Tibial artery (tissue), 4 donors: ENCODE measurements at regions not wholly inside any gene's neighbourhood (a gene's known extent, or its start where the extent isn't known, plus 50 kb on each side); places are given as distances from the start of the nearest gene placed in this dataset.

Experiments used
- DNase-seq, 2 donors: peaks; one replicate each; pipeline ENCODE4 v3.0.0-alpha.2; 2019
- H3K27ac ChIP-seq, 2 donors: fragments of 200-600 bp; sonication (generic) in 1 of 2; 1 replicate in 1 of 2; 2 replicates in 1 of 2; pipeline ENCODE4 v1.5.1; 2018 to 2019; ENCODE audit warnings: mild to moderate bottlenecking in 1 of 2
- H3K27me3 ChIP-seq, 2 donors: fragments of 200-600 bp; sonication (generic) in 1 of 2; one replicate each; pipeline versions ENCODE4 v1.5.1 to v1.6.0; 2016 to 2019
- H3K36me3 ChIP-seq, 3 donors: fragments of 200-600 bp; sonication (generic) in 2 of 3; one replicate each; pipeline ENCODE4 v1.5.1; 2016 to 2019; ENCODE audit warnings: mild to moderate bottlenecking in 2 of 3
- H3K4me1 ChIP-seq, 4 donors: fragments of 200-600 bp; sonication (generic) in 2 of 4; 1 replicate in 3 of 4; 2 replicates in 1 of 4; pipeline ENCODE4 v1.5.1; 2016 to 2019
- H3K4me3 ChIP-seq, 2 donors: fragments of 200-600 bp; sonication (generic) in 1 of 2; 1 replicate in 1 of 2; 2 replicates in 1 of 2; pipeline ENCODE4 v1.5.1; 2018 to 2019; ENCODE audit warnings: mild to moderate bottlenecking in 2 of 2
- H3K9me3 ChIP-seq, 3 donors: fragments of 200-600 bp; sonication (generic) in 1 of 3; one replicate each; pipeline ENCODE4 v1.5.1; 2016 to 2019
- intact Hi-C: fragments of 100-400 bp; cut with DNase I; formaldehyde crosslinking; loops from one replicate; pipeline ENCODE4 v1.15.0; 2023; ENCODE audit warnings: low total_unique reads
- TF ChIP-seq, protein P1 (sequence below), 2 experiments: fragments of 200-600 bp in 1 of 2; fragments of 450-650 bp in 1 of 2; IDR thresholded peaks; one replicate each; pipeline ENCODE4 v1.5.1; 2017 to 2019; ENCODE audit warnings: antibody characterized with exemption in 2 of 2, mild to moderate bottlenecking in 1 of 2, moderate library complexity in 1 of 2

DNA sequence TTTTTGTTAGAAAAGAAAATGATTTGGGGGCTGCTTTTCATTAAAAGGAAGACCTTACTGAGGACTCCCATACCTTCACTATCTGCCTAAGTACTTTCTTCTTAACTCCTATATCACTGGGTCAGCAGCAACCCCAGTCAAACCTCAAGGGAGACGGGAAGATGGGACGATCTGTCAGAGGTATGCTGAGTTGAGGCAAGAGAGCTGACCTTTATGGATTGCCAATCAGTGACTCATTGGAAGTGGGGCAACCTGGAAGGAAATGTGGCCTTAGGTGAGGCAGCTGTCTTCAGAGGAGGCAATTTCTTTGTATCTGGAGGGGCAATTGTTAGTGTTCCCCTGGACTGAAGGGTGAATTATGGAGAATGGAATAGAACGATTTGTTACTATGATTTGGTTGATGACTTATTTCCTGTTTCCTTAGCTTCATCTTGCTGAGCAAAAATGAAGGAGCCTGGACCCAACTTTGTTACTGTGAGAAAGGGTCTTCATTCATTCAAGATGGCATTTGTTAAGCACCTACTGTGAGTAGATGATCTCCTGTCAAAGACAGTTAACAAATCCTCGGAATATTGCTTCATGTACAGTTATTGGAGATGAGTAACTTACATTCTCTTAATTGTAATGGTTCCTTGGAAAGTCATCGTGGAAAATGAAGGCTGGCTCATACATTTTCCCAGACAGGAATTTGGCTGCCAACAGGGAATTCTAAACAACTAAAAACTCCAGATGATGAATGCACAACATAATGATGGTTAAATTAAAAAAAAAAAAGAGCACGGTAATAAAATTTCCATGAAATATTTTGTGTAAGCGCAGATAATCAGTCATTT lies 134.7 kb upstream of the KCNJ15 start:
- intact Hi-C loops, result no loop called here
- DNase-seq, result no peak
- no peaks in the 10 kb centered on the region for H3K9me3 ChIP-seq
- no peaks in the 10 kb centered on the region for H3K36me3 ChIP-seq
- H3K4me3 ChIP-seq, result no peak overlapping the region
- TF ChIP-seq, protein P1, sequence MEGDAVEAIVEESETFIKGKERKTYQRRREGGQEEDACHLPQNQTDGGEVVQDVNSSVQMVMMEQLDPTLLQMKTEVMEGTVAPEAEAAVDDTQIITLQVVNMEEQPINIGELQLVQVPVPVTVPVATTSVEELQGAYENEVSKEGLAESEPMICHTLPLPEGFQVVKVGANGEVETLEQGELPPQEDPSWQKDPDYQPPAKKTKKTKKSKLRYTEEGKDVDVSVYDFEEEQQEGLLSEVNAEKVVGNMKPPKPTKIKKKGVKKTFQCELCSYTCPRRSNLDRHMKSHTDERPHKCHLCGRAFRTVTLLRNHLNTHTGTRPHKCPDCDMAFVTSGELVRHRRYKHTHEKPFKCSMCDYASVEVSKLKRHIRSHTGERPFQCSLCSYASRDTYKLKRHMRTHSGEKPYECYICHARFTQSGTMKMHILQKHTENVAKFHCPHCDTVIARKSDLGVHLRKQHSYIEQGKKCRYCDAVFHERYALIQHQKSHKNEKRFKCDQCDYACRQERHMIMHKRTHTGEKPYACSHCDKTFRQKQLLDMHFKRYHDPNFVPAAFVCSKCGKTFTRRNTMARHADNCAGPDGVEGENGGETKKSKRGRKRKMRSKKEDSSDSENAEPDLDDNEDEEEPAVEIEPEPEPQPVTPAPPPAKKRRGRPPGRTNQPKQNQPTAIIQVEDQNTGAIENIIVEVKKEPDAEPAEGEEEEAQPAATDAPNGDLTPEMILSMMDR (IDR thresholded peaks at IDR 0.05), result no peak
- no peak overlapping the region for H3K27ac ChIP-seq
- H3K27me3 ChIP-seq, result peaks cover 0 to 2% of the 10 kb centered on the region in 2 donors
- H3K4me1 ChIP-seq, result no peaks in the 10 kb centered on the region

DNA sequence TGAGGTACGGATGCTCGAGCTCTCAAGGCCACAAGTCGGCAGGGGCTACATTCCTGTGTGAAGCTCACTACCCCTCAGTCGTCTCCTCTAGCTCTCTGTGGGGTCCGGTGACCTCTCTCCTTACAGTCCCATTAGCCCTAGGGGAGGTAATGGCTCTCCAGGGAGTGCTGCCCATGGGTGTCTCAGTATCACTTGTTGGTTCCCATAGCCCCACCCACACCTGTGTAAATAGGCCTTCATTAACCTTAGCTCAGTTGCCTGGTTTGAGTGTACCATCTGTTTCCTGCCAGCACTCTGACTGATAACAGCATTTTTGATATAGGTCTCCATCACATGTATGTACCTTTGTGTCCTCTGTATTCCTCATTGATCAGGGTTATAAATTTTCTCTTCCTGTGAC lies 133.2 kb upstream of the KCNJ15 start:
- TF ChIP-seq, protein P1 (IDR thresholded peaks at IDR 0.05), result no peak
- H3K27ac ChIP-seq, result no peak overlapping the region
- no peaks in the 10 kb centered on the region for H3K4me1 ChIP-seq
- no peak overlapping the region for H3K4me3 ChIP-seq
- intact Hi-C loops, result no loop called here
- no peaks in the 10 kb centered on the region for H3K36me3 ChIP-seq
- DNase-seq, result no peak
- H3K27me3 ChIP-seq, result peaks cover 0 to 2% of the 10 kb centered on the region in 2 donors
- H3K9me3 ChIP-seq, result no peaks in the 10 kb centered on the region

DNA sequence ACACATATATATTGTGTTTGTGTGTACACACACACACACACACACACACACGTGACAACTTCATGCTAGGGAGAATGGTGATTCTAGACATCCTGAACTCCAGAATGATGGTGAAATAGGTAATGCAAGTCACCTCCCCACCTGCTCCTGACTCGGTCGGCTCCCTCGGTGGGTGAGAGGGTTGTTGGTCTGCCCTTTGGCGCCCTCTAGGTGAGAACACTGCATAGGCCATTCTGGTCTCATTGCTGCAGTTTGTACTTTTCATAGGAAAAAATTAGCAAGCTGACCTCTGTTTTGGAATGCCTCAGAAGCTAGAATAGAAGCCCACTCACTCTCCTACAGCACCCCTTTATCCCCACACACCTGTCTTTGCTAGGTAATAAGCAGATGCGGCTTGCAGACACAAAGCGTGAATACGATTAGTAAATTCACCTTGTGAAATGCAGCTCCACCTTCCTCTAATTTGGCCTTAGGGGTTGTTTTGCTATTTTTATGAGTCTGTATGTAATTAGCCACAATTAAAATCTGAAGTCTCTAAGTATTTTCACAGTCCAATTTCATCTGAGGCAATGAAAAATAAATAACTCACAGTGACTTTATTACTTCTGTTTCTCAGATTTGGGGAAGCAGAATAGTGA lies 130.0 kb upstream of the KCNJ15 start:
- intact Hi-C loops, result loop anchor here (5.0 kb wide), 1 partner anchor 414 kb away; no protein-coding TSS in a partner anchor

DNA sequence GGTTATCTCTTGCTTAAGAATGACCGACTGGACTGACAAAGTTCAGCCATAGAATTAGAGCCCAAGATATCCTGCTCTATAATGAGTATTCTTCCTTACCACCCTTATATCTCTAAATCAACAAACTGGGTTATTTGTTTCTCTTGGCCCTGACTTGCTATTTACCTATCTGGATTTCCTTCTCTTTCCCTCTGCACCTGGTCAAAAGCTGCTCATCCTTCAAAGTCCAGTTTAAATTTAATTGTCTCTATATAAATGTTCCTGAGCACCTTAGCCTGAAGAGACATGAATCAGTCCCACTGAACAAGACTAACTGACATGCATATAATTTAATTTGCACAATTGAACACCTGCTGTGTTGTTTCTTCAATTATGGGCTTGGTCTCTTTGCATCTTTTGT lies 127.1 kb upstream of the KCNJ15 start:
- Histone ChIP-seq H3K27me3 (peaks cover 0 to 6% of the 10 kb centered on the region in 2 donors), H3K27ac (no peak overlapping the region), H3K9me3 (no peaks in the 10 kb centered on the region), H3K36me3 (no peaks in the 10 kb centered on the region), H3K4me1 (no peaks in the 10 kb centered on the region), H3K4me3 (no peak overlapping the region)
- DNase-seq, result no peak
- TF ChIP-seq, protein P1 (IDR thresholded peaks at IDR 0.05), result no peak
- intact Hi-C loops, result loop anchor here (5.0 kb wide), 1 partner anchor 417 kb away; no protein-coding TSS in a partner anchor

More for the DNA sequence above, 130.0 kb upstream of the KCNJ15 start:
- H3K27me3 ChIP-seq, result peaks cover 0 to 6% of the 10 kb centered on the region in 2 donors
- H3K9me3 ChIP-seq, result no peaks in the 10 kb centered on the region
- no peaks in the 10 kb centered on the region for H3K36me3 ChIP-seq
- H3K27ac ChIP-seq, result no peak overlapping the region
- TF ChIP-seq, protein P1 (IDR thresholded peaks at IDR 0.05), result peak; percentile 57 to 75
- no peaks in the 10 kb centered on the region for H3K4me1 ChIP-seq
- H3K4me3 ChIP-seq, result no peak overlapping the region
- DNase-seq, result peak; percentile 41 to 70

DNA sequence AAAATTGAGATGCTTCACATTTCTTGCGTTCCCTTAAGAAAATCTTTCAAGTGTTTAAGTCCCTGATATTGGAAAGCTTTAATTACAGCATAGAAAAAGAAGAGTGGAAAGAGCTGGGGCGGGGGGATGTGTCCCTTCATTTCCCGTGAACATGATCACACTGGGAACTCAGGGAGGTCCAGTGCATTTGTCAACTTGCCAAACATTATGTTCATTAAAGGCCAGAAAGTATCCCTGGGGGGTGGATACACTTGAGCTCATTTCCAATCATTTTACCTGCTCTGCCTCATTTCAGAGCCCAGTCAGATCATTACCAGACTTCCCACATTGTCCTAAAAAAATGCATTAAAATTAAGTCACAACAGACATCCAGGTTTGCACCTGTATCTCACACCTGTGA lies 123.6 kb upstream of the KCNJ15 start:
- TF ChIP-seq, protein P1 (IDR thresholded peaks at IDR 0.05), result no peak
- Histone ChIP-seq H3K36me3 (no peaks in the 10 kb centered on the region), H3K9me3 (no peaks in the 10 kb centered on the region), H3K4me3 (no peak overlapping the region), H3K27me3 (peaks cover 0 to 4% of the 10 kb centered on the region in 2 donors), H3K27ac (no peak overlapping the region), H3K4me1 (peaks cover 0 to 6% (median 0%) of the 10 kb centered on the region in 4 donors)
- intact Hi-C loops, result no loop called here
- DNase-seq, result no peak
